Activated T-cell treated with anti-CD3 and anti-CD28 coated beads, Interleukin-2, amount 50 U/mL, for 4 hours (primary cell): ENCODE measurements at regions not wholly inside any gene's neighbourhood (a gene's known extent, or its start where the extent isn't known, plus 50 kb on each side); places are given as distances from the start of the nearest gene placed in this dataset.

Experiments used
- ATAC-seq, 2 donors: fragments of 200-7000 bp; cut with Tn5 transposase; one replicate each; pipeline ENCODE4 v1.10.0; 2021
- DNase-seq: peaks from one replicate; pipeline ENCODE4 v3.0.0-alpha.2; 2020
- H3K27me3 Mint-ChIP-seq: one replicate; pipeline ENCODE4 v1.8.0; 2021; ENCODE audit warnings: low read depth, mixed read lengths
- H3K36me3 Mint-ChIP-seq: one replicate; pipeline ENCODE4 v1.8.0; 2022; ENCODE audit warnings: mixed read lengths; ENCODE audit not compliant: insufficient read depth
- H3K4me1 Mint-ChIP-seq: one replicate; pipeline ENCODE4 v1.8.0; 2021; ENCODE audit warnings: low read depth, mixed read lengths
- H3K4me3 Mint-ChIP-seq: one replicate; pipeline ENCODE4 v1.8.0; 2021; ENCODE audit warnings: mild to moderate bottlenecking, moderate library complexity, mixed read lengths
- H3K9me3 Mint-ChIP-seq: one replicate; pipeline ENCODE4 v1.8.0; 2021; ENCODE audit warnings: mixed read lengths

GRCh38 chr21:35338881-35339632, 290.0 kb upstream of the RUNX1 start:
- no peaks in the 10 kb centered on the region for H3K9me3 Mint-ChIP-seq

GRCh38 chr21:35338281-35338680, 289.2 kb upstream of the RUNX1 start:
- peaks cover 32% of the 10 kb centered on the region for H3K4me1 Mint-ChIP-seq
- H3K27me3 Mint-ChIP-seq = no peaks in the 10 kb centered on the region
- DNase-seq (no peak), ATAC-seq (no peak)
- no peak overlapping the region for H3K4me3 Mint-ChIP-seq
- H3K36me3 Mint-ChIP-seq = no peaks in the 10 kb centered on the region
- no peaks in the 10 kb centered on the region for H3K9me3 Mint-ChIP-seq

More at GRCh38 chr21:35338881-35339632, 290.0 kb upstream of the RUNX1 start:
- Mint-ChIP-seq H3K36me3 (no peaks in the 10 kb centered on the region), H3K4me1 (peaks cover 40% of the 10 kb centered on the region), H3K4me3 (no peak overlapping the region), H3K27me3 (no peaks in the 10 kb centered on the region)
- no peak for DNase-seq
- ATAC-seq = no peak

GRCh38 chr21:35337573-35337972, 288.5 kb upstream of the RUNX1 start:
- ATAC-seq = no peak
- peaks cover 25% of the 10 kb centered on the region for H3K4me1 Mint-ChIP-seq
- H3K4me3 Mint-ChIP-seq = no peak overlapping the region
- no peaks in the 10 kb centered on the region for H3K36me3 Mint-ChIP-seq
- H3K9me3 Mint-ChIP-seq = no peaks in the 10 kb centered on the region
- H3K27me3 Mint-ChIP-seq = no peaks in the 10 kb centered on the region
- no peak for DNase-seq

- no peaks in the 10 kb centered on the region for H3K27me3 Mint-ChIP-seq
- peaks cover 16% of the 10 kb centered on the region for H3K4me1 Mint-ChIP-seq
- H3K36me3 Mint-ChIP-seq = no peaks in the 10 kb centered on the region
- DNase-seq (no peak), ATAC-seq (peak in 1 of 2 donors; percentile 27)
- H3K4me3 Mint-ChIP-seq = no peak overlapping the region
- H3K9me3 Mint-ChIP-seq = peaks cover 1% of the 10 kb centered on the region
Measured at GRCh38 chr21:35336534-35336933, 287.4 kb upstream of the RUNX1 start.

- DNase-seq (no peak), ATAC-seq (no peak)
- Mint-ChIP-seq H3K4me1 (peaks cover 18% of the 10 kb centered on the region), H3K36me3 (no peaks in the 10 kb centered on the region), H3K9me3 (peaks cover 7% of the 10 kb centered on the region), H3K4me3 (peak overlapping the region; percentile 5), H3K27me3 (no peaks in the 10 kb centered on the region)
Measured at GRCh38 chr21:35335951-35336446, 286.9 kb upstream of the RUNX1 start.

GRCh38 chr21:35333831-35334618, 284.9 kb upstream of the RUNX1 start:
- Mint-ChIP-seq H3K4me3 (no peak overlapping the region), H3K9me3 (peaks cover 7% of the 10 kb centered on the region), H3K27me3 (no peaks in the 10 kb centered on the region), H3K36me3 (no peaks in the 10 kb centered on the region), H3K4me1 (peaks cover 18% of the 10 kb centered on the region)
- DNase-seq (no peak), ATAC-seq (no peak)

GRCh38 chr21:35332841-35333426, 283.8 kb upstream of the RUNX1 start:
- Mint-ChIP-seq H3K4me1 (peaks cover 18% of the 10 kb centered on the region), H3K36me3 (no peaks in the 10 kb centered on the region), H3K9me3 (peaks cover 7% of the 10 kb centered on the region), H3K27me3 (no peaks in the 10 kb centered on the region), H3K4me3 (no peak overlapping the region)
- ATAC-seq (no peak), DNase-seq (no peak)

- no peak for ATAC-seq
- no peak overlapping the region for H3K4me3 Mint-ChIP-seq
- H3K9me3 Mint-ChIP-seq = peaks cover 7% of the 10 kb centered on the region
Measured at GRCh38 chr21:35329940-35330660, 281.0 kb upstream of the RUNX1 start.

GRCh38 chr21:35328856-35329455, 279.9 kb upstream of the RUNX1 start:
- no peaks in the 10 kb centered on the region for H3K36me3 Mint-ChIP-seq
- no peak for ATAC-seq
- no peak overlapping the region for H3K4me3 Mint-ChIP-seq
- H3K27me3 Mint-ChIP-seq = no peaks in the 10 kb centered on the region
- H3K9me3 Mint-ChIP-seq = peaks cover 7% of the 10 kb centered on the region
- H3K4me1 Mint-ChIP-seq = peaks cover 4% of the 10 kb centered on the region
- DNase-seq = no peak

More at GRCh38 chr21:35329940-35330660, 281.0 kb upstream of the RUNX1 start:
- peaks cover 4% of the 10 kb centered on the region for H3K4me1 Mint-ChIP-seq
- no peaks in the 10 kb centered on the region for H3K36me3 Mint-ChIP-seq
- no peaks in the 10 kb centered on the region for H3K27me3 Mint-ChIP-seq
- no peak for DNase-seq

GRCh38 chr21:35326677-35327076, 277.6 kb upstream of the RUNX1 start:
- H3K27me3 Mint-ChIP-seq = no peaks in the 10 kb centered on the region
- peaks cover 7% of the 10 kb centered on the region for H3K9me3 Mint-ChIP-seq
- DNase-seq = no peak
- H3K36me3 Mint-ChIP-seq = no peaks in the 10 kb centered on the region
- H3K4me1 Mint-ChIP-seq = peaks cover 4% of the 10 kb centered on the region
- no peak overlapping the region for H3K4me3 Mint-ChIP-seq
- no peak for ATAC-seq

- no peaks in the 10 kb centered on the region for H3K4me1 Mint-ChIP-seq
- H3K36me3 Mint-ChIP-seq = no peaks in the 10 kb centered on the region
- H3K27me3 Mint-ChIP-seq = no peaks in the 10 kb centered on the region
- no peak for ATAC-seq
- peaks cover under 1% of the 10 kb centered on the region for H3K9me3 Mint-ChIP-seq
- no peak for DNase-seq
- H3K4me3 Mint-ChIP-seq = no peak overlapping the region
Measured at GRCh38 chr21:35325953-35326352, 276.9 kb upstream of the RUNX1 start.

GRCh38 chr21:35324372-35325220, 275.5 kb upstream of the RUNX1 start:
- ATAC-seq (no peak), DNase-seq (no peak)
- Mint-ChIP-seq H3K4me1 (no peaks in the 10 kb centered on the region), H3K4me3 (no peak overlapping the region), H3K9me3 (no peaks in the 10 kb centered on the region), H3K36me3 (no peaks in the 10 kb centered on the region), H3K27me3 (no peaks in the 10 kb centered on the region)

GRCh38 chr21:35323947-35324346, 274.8 kb upstream of the RUNX1 start:
- no peaks in the 10 kb centered on the region for H3K27me3 Mint-ChIP-seq
- no peak for DNase-seq
- no peaks in the 10 kb centered on the region for H3K9me3 Mint-ChIP-seq
- no peaks in the 10 kb centered on the region for H3K36me3 Mint-ChIP-seq
- H3K4me3 Mint-ChIP-seq = no peak overlapping the region
- no peaks in the 10 kb centered on the region for H3K4me1 Mint-ChIP-seq
- no peak for ATAC-seq
